ENCODE measurements at regions not wholly inside any gene's neighbourhood (a gene's known extent, or its start where the extent isn't known, plus 50 kb on each side); places are given as distances from the start of the nearest gene placed in this dataset.

DNA sequence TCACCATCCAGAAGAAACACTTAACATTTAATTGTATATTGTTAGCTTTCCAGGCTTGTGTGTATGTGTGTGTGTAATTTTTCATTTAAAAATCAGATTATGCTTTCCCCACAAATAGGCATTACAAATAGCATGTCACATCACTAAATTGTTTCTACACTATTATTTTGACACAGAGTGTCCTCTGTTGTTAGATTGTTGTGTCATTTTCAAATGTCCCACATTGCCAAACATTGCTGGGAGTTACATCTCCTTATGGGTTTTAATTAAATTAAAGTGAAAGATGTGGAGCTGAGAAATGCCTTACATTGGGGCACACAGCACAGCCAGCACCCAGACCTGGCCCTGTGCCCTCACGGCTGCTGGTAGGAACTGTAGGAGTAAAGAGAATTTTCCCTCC is 295.6 kb downstream of the ZEB1 start:
- TF ChIP-seq, protein P1, sequence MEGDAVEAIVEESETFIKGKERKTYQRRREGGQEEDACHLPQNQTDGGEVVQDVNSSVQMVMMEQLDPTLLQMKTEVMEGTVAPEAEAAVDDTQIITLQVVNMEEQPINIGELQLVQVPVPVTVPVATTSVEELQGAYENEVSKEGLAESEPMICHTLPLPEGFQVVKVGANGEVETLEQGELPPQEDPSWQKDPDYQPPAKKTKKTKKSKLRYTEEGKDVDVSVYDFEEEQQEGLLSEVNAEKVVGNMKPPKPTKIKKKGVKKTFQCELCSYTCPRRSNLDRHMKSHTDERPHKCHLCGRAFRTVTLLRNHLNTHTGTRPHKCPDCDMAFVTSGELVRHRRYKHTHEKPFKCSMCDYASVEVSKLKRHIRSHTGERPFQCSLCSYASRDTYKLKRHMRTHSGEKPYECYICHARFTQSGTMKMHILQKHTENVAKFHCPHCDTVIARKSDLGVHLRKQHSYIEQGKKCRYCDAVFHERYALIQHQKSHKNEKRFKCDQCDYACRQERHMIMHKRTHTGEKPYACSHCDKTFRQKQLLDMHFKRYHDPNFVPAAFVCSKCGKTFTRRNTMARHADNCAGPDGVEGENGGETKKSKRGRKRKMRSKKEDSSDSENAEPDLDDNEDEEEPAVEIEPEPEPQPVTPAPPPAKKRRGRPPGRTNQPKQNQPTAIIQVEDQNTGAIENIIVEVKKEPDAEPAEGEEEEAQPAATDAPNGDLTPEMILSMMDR (IDR thresholded peaks at IDR 0.05; ENCODE audit: poor library complexity): no peak
- TF ChIP-seq EZH2 (IDR thresholded peaks at IDR 0.05; ENCODE audit: borderline replicate concordance) (no peak), EZH2phosphoT487 (IDR thresholded peaks at IDR 0.05; ENCODE audit: low read depth, severe bottlenecking, unreplicated experiment) (no peak)

Measured in hepatocyte (in vitro differentiated cells).